HG03457 (cell line): ENCODE measurements at regions not wholly inside any gene's neighbourhood (a gene's known extent, or its start where the extent isn't known, plus 50 kb on each side); places are given as distances from the start of the nearest gene placed in this dataset.

ENCODE experiments used
- ATAC-seq: cut with Tn5 transposase; IDR thresholded peaks from one replicate; pipeline ENCODE4 v1.9.1; 2021; ENCODE audit warnings: moderate number of reproducible peaks; ENCODE audit not compliant: unreplicated experiment

DNA sequence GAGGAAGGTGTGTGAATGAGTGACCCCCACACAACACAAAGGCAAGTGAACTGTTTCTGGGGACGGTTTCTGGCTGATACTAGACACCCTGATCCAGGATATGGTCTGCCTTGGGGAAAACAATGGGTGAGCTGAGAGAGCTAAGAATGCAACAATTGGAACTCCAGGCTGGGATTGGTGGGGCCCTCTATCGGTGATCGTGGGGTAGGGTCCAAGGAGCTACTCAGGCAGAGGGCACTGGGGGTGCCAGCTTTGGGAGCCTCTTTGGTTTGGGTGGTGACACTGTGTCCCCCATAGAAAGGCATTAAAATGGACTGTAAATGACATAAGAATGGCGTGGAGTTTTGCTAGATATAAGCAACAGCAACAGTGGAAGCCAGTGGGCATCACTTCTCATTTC lies 439.1 kb downstream of the DMAC1 start:
- no peak for ATAC-seq

DNA sequence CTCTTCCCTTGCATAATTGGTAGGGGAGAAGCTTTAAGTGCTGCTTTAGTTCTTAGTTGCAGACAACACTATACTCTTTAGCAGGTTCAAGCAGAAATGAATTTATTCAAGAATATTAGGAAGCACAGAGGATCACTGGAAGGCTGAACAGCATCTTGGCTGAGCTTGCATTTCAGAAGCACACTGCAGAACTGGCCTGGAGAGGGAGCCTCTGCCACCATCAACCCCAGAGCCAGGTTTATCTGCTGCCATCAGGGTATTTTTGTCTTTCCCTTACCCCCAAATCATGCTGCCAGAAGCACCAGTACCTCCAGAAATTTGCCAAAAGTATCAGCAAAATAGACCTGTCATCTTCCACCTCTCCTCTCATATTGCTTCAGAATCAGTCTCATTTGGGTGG lies 440.7 kb downstream of the DMAC1 start:
- no peak for ATAC-seq

DNA sequence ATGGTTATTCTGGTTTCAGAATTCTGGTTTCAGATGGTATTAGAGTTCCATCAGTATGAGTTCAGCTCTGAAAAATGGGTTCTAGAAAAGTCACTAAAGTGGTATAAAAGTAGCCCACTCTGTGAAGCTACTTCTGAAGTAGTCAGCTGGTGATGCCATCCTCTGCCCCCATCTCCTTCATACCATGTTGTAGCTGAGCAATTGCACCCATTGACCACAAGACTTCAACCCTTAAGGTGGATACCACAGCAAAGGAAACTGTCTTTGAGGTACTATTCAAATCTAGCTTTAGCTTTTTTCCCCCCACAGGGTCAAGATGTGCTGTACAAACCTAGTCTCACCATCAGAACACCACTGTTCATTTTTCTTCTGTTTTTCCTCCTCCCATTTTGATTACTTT lies 444.9 kb downstream of the DMAC1 start:
- ATAC-seq: no peak

DNA sequence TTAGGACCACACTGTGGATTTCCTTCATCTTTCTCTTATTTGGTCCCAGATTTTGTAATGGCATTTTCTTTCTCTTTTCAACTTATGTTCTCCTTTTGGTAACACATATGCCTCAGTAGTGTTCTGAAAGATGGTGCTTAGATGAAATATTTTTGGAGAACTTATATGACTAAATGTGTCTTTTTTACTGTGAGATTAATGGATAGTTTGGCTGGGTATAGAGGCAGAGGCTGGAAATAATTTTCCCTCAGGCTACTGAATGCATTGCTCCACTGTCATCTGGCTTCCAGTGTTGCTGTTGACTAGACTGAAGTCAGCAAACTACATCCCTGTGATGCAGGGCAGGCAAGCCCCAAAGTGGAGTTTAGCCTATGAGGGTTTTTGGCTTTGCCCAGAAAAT lies 450.9 kb downstream of the DMAC1 start:
- ATAC-seq: no peak

DNA sequence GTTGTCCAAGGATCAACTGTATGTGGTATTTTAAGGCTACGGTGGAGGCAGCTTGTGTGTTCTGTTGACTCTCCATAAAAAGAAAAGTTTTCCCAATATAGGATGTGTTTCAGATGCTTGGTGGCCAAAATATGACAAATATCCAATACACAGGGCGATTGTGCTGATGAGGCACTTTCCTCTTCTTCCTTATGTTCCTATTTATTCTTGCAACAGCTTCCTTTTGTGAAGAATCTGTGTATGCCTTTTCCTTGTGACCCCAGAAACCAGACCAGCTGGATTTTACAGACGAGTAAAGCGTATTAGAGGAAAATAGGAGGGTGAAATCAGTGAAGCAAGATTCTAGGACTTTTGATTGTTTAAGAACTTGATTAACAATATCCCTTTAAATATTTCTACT lies 452.0 kb downstream of the DMAC1 start:
- no peak for ATAC-seq

DNA sequence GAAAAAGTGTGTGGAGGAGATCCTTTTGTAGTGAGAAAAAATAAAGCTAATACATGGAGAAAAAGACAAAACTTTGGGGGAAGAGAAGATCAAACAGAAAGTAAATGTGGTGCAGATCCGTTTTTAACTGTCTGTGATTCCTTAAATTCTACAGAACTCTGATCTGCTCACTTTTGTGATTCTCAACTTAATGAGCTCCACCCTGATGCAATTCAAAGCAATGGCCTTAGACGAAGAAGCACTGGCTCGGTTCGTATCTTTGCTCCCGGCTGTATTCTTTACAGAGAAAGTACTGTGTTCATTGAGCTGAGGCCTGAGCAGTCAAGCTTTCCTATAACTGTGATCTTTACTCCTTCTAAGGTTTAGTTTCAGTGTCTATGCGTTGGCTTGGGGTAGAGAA lies 453.4 kb downstream of the DMAC1 start:
- no peak for ATAC-seq

DNA sequence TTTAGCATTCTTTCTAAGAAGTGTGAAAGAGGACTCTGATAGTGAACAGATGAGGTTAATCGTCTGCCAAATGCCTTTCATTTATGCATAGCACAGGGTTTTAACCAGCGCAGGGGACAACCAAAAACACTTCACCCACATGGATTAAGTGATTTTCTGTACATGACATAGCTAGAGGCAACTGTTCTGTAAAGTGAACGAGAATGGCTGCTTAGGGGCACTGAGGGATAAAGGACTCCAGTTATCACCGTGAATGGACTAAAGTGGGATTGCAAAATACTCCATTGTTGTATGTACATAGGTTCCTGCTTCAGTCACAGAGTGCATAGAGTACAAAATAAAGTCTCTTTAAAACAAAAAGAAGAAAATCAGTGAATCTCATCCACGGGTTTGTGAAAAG lies 456.8 kb downstream of the DMAC1 start:
- peak; percentile 41 for ATAC-seq

DNA sequence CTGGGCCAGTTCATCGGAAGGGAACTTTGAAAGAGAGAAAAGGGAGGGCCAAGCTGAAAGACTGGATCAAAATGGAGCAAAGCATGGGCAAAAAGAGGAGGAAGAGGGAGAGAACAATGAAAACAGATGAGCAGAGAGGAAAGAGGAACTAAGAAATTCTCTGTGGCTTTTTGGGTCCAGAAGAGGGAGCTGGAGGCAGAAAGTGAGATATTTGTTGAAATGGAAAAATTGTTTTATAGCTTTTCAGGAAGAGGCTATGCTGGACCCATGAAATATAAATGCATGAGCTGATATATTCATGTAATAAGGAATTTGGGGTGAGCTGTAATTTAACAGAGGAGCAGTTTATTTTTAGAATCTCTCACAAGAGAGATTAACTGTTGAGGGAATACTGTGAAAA lies 457.3 kb downstream of the DMAC1 start:
- ATAC-seq: peak; percentile 68

DNA sequence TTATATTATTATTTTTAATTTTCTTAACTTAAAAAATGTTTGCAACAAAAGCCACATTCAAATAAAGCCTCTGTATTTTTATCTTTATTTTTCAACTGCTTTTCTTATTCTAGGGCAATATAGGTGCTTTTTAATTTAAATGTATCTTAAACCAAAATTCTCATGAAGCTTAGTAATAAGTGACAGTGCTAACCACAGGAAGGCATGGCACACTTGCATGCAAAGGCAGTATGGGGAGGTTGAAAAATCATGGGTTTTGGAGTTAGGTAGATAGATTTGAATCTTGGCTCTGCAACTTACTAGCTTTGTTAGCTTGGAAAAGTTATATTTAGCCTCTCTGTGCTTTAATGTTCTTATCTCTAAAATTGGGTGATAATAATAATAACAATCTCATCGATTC lies 458.0 kb downstream of the DMAC1 start:
- peak; percentile 58 for ATAC-seq

DNA sequence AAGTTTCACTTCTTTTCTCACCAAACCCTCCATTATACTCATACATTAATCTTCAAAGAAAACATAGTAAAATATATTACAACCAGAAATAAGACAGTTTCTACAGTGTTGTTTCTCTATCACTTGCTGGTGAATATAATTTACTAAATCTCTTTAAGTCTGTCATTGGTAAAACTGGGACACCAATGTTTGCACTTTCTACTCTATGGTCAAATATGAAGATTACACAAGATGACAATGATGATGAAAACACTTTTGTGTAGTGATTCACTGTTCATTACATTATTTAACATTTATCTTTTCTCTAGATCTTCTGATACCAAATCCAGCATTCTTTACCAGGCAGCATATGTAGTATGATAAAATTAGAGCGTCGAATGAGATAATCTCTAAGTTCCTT lies 459.1 kb downstream of the DMAC1 start:
- ATAC-seq: no peak

DNA sequence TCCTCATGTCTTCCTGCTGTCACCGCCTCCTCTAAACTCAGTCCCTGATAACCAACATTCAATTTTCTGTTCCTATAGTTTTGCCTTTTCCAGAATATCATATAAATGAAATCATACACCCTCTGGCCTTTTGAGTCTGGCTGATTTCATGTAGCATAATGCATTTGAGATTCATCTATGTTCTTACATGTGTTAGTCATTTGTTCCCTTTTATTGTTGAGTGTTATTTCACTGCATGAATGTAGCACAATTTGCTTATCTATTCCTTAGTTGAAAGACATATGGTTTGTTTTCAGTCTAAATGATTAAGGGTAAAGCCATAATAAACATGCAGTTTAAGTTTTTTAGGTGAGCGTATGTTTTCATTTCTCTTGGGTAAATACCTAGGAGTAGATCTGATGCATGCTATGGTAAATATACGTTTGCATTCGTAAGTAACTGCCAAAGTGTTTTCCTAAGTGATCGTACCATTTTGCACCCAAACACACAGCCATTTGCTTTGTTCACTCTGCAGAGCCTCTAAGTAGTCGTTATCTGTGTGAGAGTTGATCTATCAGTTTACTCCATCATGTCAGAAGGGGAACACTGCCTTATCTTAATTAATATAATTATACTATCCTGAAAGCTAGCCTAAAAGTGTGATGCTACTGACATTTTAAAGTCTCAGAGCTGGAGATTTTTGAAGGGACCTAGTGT lies 460.8 kb downstream of the DMAC1 start:
- no peak for ATAC-seq

DNA sequence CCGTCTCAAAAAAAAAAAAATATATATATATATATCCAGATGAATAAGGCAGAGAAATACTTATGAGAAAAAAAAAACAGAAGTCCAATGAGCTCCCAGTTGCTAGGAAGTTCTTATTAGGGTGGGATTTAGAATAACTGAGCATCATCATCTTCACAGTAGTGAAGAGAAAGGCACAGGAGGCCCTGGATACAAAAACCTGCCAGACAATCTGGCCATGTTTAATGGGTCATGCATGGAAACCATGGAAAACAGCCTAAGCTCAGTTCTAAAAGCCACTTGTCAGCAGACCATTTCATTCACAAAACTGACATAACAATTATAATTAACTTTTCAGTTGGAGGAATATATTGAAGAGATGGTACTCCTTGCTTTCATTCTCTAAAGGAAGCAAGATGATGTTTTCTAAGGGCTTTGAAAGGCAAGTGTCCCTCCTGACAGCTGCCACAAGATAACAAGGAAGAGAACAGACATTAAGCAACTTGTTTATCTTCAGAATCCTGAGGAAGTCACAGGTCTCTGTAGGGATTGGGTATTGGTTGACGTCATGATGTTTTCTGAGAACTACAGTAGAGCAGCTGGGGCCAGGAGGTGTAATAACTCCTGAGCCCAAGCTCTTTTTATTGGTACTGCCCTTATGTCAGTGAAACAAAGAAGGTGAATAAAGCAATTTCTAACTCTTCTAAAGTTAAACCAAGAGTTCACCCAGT lies 463.1 kb downstream of the DMAC1 start:
- ATAC-seq: no peak

DNA sequence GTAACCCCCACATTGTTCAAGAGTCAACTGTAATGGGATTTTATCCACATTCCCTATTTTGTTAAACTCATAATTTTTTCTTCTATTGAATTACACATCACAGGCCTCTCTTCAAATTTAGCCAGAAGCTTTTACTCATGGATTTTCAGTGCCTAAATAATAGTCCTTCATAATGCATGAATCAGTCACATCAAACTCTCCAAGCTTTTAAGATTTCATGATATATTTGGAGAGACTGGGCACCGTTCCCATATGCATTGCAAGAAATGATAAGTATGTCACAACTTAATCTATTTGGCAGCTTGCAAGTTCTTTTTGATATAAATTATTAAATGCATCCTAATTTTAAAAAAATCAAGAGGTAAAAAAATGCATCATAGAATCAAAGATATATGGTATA lies 465.9 kb downstream of the DMAC1 start:
- no peak for ATAC-seq

DNA sequence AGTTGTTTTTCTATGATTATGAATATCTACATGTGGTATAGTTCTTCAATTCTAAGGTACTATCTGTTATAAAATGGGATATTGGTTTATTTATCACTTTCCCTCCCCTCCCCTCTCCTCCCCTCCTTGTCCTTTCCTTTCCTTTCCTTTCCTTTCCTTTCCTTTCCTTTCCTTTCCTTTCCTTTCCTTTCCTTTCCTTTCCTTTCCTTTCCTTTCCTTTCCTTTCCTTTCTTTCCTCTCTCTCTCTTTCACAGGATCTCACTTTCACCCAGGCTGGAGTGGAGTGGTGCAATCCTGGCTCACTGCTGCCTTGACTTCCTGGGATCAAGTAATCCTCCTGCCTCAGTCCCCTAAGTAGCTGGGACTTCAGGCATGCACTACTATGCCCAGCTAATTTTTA lies 466.8 kb downstream of the DMAC1 start:
- ATAC-seq: no peak

DNA sequence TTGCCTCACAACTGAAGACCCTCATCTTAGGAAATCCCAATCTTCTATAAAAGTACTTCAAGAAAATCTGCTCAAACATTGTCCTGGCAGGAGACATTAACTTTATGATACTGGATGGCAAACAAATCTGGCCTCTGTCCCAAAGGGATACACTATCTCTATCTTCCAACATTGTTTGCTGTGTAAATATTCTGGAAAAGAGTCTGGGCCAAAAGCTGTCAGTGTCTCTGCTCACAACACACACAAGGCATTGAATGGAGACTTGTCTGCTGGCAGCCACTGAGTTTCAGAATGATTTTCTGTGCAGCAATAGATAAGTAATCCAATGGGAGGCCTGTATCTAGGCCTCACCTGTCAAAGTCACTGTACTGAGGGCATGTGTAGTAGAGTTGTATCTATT lies 471.1 kb downstream of the DMAC1 start:
- no peak for ATAC-seq

DNA sequence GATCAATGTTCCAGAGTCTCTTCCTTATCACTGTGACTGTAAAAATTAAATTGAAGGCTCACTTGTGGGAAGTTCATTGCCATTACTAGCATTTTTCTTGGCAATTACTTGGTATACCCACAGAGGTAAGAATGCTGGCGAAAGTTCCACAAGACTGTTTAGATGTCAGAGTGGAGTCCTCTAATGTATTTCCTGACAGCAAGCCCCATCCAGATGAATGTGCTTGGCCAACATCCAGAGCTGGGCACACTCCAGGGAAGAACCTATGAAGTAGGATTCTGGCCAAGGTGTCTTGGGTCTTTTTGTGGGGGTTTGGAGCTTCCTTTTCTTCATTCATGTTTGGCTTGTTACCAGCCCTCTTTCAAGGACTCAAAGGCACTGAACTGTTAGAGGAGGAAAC lies 473.6 kb downstream of the DMAC1 start:
- ATAC-seq: no peak

DNA sequence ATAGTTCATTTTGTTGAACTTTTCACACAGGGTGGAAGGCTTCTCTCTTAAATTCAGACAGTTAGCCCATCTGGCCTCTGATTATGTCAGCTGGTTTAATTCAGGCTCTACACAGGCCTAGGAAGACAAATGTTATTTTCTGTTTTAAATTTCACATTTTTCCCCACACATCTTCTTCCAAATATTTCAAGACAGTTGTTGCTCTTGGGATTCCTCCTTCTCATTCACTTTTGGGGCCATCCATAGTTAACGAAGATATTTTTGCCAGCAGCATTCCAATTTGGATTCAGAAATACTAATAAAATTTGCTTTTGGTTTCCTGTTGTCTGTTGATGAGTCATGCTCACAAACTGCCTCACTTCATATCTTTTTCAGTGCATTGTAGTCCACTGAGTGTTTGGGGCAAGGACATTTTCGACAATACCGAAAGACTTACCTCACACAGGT lies 475.4 kb downstream of the DMAC1 start:
- no peak for ATAC-seq

DNA sequence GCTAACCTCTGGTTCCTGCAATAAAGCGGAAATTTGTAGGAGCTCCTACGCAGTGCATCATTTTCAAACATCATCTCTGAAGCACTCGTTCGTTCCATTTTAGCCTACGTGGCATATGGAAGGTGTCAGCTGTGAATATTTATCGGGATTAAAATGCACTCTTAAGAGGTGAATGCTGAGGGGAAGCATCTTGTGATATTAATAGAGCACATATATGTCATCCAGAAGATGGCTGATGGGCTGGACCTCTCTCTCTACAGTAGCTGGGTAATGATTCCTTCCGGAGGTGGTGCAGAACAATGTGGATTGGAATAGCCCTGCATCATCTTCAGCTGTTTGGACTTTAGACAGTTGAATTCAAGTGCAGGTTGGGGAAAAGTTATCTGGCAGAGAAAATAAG lies 478.7 kb downstream of the DMAC1 start:
- no peak for ATAC-seq

DNA sequence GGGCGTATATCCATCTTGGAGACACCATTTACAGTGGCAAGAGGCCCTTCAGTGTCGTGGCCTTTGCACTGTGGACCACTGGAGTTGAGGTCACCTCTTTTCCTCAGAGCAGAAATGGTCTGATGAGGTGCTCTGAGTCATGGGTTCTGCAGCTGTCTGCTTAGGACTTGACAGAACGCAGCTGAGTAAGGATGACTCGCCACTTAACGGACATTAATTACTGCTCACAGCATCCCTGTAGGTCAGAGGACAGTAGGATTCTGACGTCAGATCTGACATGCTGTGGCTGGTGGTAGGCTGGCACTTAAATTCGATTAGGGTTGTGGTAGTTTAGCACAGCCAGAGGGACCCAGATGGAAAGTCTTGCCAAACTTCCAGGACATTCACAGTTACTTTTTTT lies 479.4 kb downstream of the DMAC1 start:
- no peak for ATAC-seq

DNA sequence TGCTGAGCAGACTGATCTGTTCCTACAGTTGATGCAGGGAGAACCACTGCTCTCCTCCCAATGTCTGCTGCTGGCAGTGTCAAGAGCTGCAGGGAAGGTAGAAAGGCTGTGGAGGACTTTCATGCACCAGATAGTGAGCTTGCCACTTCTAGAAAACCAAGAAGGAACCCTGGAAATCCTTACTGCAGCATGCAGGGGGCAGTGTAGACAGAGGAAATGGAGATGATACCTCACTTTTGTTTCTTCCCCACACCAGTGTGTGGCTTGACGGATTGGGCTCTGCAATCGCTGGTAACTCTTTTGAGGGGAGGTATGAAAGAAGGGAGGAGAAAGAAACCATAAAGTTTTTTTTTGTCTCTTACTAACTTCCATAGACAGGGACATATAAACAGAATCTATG lies 480.7 kb downstream of the DMAC1 start:
- ATAC-seq: no peak

DNA sequence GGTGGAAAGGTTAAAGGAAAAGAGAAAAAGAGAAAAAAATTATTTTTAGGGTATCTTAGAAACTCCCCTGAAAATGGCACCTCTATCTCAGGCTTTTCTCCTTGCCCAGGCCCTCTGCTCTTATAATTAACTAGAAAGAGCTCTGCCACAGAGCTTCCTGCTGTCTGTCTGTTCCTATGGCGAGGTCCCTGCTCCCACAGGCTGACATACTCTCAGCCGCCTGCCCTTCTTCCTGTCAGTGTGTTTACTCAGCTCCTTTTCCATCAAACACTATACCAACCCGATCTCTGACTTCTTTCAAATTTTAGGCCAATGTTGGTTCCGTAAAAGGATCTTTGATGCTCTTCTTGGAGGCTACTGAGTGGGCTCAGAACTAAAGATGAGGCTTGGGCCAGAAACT lies 482.6 kb downstream of the DMAC1 start:
- no peak for ATAC-seq

DNA sequence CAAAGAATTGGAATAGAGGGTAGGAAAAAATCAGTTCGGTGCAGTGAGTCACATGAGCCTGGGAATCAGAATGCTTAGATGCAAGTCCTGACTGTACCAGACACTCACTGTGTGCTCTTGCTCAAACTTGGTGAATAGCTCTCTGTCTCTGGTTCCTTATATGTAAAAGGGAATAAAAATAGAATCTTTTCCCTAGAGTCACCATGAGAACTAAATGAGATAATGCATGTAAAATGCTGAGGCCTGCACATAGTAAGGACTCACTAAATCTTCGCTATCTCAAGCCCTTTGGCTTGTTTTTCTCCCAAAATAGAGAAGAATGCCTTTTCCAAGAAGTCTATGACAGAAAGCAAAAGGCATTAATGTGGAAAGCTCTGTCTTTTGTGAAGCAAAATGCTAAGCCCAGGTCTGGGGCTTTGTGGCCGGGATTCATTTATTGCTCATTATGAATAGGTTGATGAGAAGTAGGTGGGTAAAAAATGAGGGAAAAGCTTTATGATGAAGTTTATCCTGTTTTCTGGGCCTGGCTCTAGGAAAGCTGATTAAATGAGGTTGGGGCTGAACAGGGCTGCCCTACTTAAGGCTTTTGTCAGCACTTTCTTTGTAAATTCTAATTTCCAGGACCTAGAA lies 483.3 kb downstream of the DMAC1 start:
- no peak for ATAC-seq
